SK-MEL-5 (cell line): ENCODE measurements at regions not wholly inside any gene's neighbourhood (a gene's known extent, or its start where the extent isn't known, plus 50 kb on each side); places are given as distances from the start of the nearest gene placed in this dataset.

Experiments
- DNase-seq: peaks from one replicate; pipeline ENCODE4 v3.0.0-alpha.2; 2016; ENCODE audit warnings: low read depth, low spot score
- in situ Hi-C: cut with HindIII; loops from 2 replicates; pipeline ENCODE4 v1.10.0; 2016; ENCODE audit warnings: low sequenced_read_pairs, high pct_unique_total_duplicates, low pct_unique_long_range_greater_than_20kb

DNA sequence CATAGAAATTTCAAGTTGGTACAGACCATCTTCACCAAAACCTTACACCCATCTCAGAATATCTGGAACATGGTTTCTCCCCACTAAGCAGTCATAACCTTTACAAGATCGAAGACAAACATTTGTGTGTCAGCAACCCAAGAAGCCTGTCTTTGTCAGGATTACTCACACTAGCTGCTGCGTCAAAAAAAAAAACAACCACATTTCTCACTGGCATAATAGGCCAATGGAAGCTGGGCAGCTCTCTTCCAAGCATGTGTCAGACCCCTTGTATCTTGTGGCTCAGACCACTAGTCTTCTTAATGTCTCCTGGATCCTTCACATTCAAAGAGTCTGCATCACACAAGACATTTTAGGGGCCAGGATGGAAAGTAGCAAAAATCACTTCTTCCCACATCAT is 266.9 kb upstream of the IGF1R start:
- DNase-seq: peak; percentile 31
- in situ Hi-C loops: no loop called here

GRCh38 chr15:98382139-98382538 is 266.2 kb upstream of the IGF1R start:
- in situ Hi-C loops: no loop called here
- peak; percentile 49 for DNase-seq

GRCh38 chr15:98383571-98383970 is 264.8 kb upstream of the IGF1R start:
- DNase-seq: no peak
- in situ Hi-C loops: no loop called here

DNA sequence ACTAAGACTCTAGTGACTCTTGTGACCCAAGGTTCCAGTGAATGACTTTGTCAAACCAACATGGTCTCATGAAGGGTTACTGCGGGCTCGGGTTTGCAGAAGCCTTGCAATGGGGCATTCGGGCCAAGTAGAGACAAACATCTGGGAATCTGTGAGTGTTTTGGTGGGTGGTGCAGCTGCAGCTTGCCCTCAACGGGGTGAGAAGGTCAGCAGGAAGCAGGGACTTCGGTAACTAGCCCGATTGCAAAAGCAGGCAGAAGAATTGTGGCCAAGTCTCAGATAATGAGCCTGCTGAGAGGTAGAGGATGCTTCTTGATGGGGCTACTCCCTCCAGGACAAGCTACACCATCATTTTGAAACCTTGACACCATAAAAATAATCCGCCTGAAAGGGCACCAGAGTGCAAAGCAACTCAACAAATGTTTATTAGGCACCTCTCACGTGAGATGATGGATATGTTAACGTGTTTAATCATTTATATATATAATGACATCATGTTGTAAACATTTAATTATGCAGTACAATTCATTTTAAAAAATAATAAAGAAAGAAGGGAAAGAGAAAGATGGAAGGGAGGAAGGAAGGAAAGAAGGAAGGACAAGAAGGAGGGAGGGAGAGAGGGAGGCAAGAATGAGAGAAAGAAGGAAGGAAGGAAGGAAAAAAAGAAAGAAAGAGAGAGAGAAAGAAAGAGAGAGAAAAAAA is 263.9 kb upstream of the IGF1R start:
- DNase-seq: no peak
- in situ Hi-C loops: no loop called here

- in situ Hi-C loops: no loop called here
Observed at GRCh38 chr15:98385752-98386381, 262.5 kb upstream of the IGF1R start.

GRCh38 chr15:98386561-98386960 is 261.8 kb upstream of the IGF1R start:
- in situ Hi-C loops: no loop called here
- DNase-seq: no peak

More at GRCh38 chr15:98385752-98386381, 262.5 kb upstream of the IGF1R start:
- no peak for DNase-seq

DNA sequence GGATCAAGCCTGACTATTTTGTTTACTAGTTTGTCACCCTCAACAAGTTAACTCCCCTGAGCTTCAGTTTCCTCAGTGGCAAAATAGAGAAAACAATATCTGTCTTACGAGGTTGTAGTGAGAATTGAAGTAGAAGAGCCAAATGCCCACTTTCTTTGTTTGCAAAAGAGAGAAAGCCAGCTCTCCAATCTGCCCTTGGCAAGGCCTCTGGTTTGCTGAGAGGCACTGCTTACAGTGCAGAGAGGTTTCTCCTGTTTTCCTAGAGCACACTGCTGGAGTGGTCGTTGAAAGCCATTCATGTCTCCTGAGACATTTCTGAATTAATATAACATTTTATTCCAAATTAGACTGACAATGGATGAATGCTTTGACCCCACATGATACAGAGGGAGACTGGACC is 260.5 kb upstream of the IGF1R start:
- in situ Hi-C loops: no loop called here
- DNase-seq: no peak

- in situ Hi-C loops: no loop called here
- DNase-seq: peak; percentile 65
Observed at GRCh38 chr15:98390946-98391530, 257.3 kb upstream of the IGF1R start.

GRCh38 chr15:98391568-98391967 is 256.8 kb upstream of the IGF1R start:
- no peak for DNase-seq
- in situ Hi-C loops: no loop called here

- DNase-seq: no peak
- in situ Hi-C loops: no loop called here
Observed at GRCh38 chr15:98393471-98393870, 254.9 kb upstream of the IGF1R start.

- DNase-seq: no peak
- in situ Hi-C loops: no loop called here
Observed at GRCh38 chr15:98394546-98394945, 253.8 kb upstream of the IGF1R start.

DNA sequence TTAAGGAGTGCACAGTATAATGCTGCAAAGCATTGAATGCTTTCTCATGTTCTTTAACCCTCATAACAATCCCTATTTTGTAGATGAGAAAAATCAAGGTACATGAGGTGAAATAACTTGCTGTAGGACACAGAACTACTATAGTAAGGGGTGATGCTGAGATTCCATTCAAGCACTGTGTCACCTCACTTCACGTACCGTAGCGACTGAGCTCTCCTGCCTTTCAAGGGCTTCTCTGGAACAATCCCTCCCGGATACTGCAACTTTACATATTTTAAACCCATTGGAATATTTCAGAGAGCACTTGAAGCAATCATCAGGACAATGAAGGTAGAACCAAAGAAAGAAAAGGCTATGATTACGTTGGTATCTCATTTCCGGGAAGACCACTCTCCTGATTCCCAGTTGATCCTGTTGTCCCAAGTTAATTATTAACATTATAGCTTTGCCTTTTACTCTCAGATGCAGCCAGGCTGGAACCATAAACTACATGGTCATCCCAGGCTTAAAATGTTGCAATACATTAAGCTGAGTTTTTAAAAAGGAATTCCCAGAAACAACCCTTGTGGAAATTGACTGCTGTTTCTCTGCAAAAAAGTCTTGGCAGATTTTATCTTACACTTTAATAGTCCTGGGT is 252.2 kb upstream of the IGF1R start:
- in situ Hi-C loops: no loop called here
- DNase-seq: no peak

GRCh38 chr15:98397419-98397818 is 250.9 kb upstream of the IGF1R start:
- DNase-seq: no peak
- in situ Hi-C loops: no loop called here

DNA sequence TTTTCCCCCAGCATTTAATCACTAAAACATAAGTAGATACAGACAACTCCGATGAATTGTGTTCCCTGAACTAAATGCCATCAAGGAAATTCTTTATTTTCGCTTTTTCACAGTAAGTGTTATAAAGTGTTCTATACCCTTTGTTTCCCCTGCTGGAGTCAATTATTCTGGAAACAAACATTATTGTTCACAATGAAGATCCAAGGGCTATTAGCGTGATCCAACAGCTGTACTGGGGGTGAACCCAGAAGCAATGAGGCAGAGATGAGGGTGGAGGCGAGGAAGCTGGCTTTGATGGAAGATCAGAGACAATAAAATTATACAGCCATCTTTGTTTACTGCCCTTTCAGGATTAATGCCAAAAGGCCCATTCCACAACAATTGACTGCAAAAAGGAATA is 250.3 kb upstream of the IGF1R start:
- in situ Hi-C loops: no loop called here
- no peak for DNase-seq

DNA sequence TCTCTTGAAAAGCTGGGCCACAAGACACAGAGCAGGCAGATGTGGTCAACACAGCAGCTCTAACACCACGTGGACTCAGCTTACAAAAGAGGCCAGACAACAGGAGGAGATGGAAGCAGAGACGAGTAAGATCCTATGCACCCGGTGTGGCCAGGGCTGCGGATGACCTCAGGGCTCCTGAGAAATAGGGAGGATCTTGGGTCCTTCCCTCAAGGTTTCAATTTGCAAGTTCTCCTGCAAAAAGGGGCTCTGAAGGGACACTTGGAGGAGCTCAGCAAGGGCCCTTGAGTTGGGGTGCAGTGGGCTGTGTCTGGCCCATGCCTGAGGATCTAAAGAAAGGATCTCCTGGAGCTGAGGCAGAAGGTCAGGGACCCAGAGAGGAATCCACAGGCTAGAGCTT is 249.5 kb upstream of the IGF1R start:
- in situ Hi-C loops: no loop called here
- DNase-seq: no peak

- in situ Hi-C loops: no loop called here
- no peak for DNase-seq
Observed at GRCh38 chr15:98400120-98400519, 248.2 kb upstream of the IGF1R start.

GRCh38 chr15:98401029-98401428 is 247.3 kb upstream of the IGF1R start:
- in situ Hi-C loops: no loop called here
- DNase-seq: no peak

GRCh38 chr15:98402486-98402885 is 245.9 kb upstream of the IGF1R start:
- no peak for DNase-seq
- in situ Hi-C loops: no loop called here

GRCh38 chr15:98403169-98403568 is 245.2 kb upstream of the IGF1R start:
- no peak for DNase-seq
- in situ Hi-C loops: no loop called here
